ENCODE measurements at regions not wholly inside any gene's neighbourhood (a gene's known extent, or its start where the extent isn't known, plus 50 kb on each side); places are given as distances from the start of the nearest gene placed in this dataset.
"Not testable (repeated sequence)": the region's sequence is repeated elsewhere in the genome, so short reads cannot be mapped to it uniquely, and the experiment has no call there.

GRCh38 chrX:25124391-25124790, 108.6 kb upstream of the ARX start:
- DNase-seq (ENCODE audit: low read depth, low spot score): no peak
- H3K4me3 ChIP-seq (ENCODE audit: low read depth, low read length): no peak overlapping the region
- TF ChIP-seq CTCF (IDR thresholded peaks at IDR 0.05; ENCODE audit: low read depth, low read length): no peak
- in situ Hi-C loops (cut with HindIII; ENCODE audit: low sequenced_read_pairs): no loop called here

- in situ Hi-C loops (cut with HindIII; ENCODE audit: low sequenced_read_pairs): no loop called here
- no peak for DNase-seq (ENCODE audit: low read depth, low spot score)
- TF ChIP-seq CTCF (IDR thresholded peaks at IDR 0.05; ENCODE audit: low read depth, low read length): no peak
- H3K4me3 ChIP-seq (ENCODE audit: low read depth, low read length): no peak overlapping the region
Observed at GRCh38 chrX:25112156-25112555, 96.4 kb upstream of the ARX start.

GRCh38 chrX:25108481-25108880, 92.7 kb upstream of the ARX start:
- in situ Hi-C loops (cut with HindIII; ENCODE audit: low sequenced_read_pairs): no loop called here
- no peak for TF ChIP-seq CTCF (IDR thresholded peaks at IDR 0.05; ENCODE audit: low read depth, low read length)
- H3K4me3 ChIP-seq (ENCODE audit: low read depth, low read length): no peak overlapping the region
- no peak for DNase-seq (ENCODE audit: low read depth, low spot score)

GRCh38 chrX:25105221-25105620, 89.5 kb upstream of the ARX start:
- no peak overlapping the region for H3K4me3 ChIP-seq (ENCODE audit: low read depth, low read length)
- no peak for TF ChIP-seq CTCF (IDR thresholded peaks at IDR 0.05; ENCODE audit: low read depth, low read length)
- no peak for DNase-seq (ENCODE audit: low read depth, low spot score)
- in situ Hi-C loops (cut with HindIII; ENCODE audit: low sequenced_read_pairs): no loop called here

GRCh38 chrX:25096522-25097045, 80.8 kb upstream of the ARX start:
- DNase-seq (ENCODE audit: low read depth, low spot score): no peak
- in situ Hi-C loops (cut with HindIII; ENCODE audit: low sequenced_read_pairs): no loop called here
- TF ChIP-seq CTCF (IDR thresholded peaks at IDR 0.05; ENCODE audit: low read depth, low read length): no peak
- H3K4me3 ChIP-seq (ENCODE audit: low read depth, low read length): no peak overlapping the region

GRCh38 chrX:25091152-25091551, 75.4 kb upstream of the ARX start:
- H3K4me3 ChIP-seq (ENCODE audit: low read depth, low read length); DNase-seq (ENCODE audit: low read depth, low spot score); in situ Hi-C loops (cut with HindIII; ENCODE audit: low sequenced_read_pairs): not testable (repeated sequence)

GRCh38 chrX:25084446-25084845, 68.7 kb upstream of the ARX start:
- H3K4me3 ChIP-seq (ENCODE audit: low read depth, low read length): no peak overlapping the region
- in situ Hi-C loops (cut with HindIII; ENCODE audit: low sequenced_read_pairs): no loop called here
- TF ChIP-seq CTCF (IDR thresholded peaks at IDR 0.05; ENCODE audit: low read depth, low read length): no peak
- no peak for DNase-seq (ENCODE audit: low read depth, low spot score)
